IMR-90 (cell line): ENCODE measurements at regions not wholly inside any gene's neighbourhood (a gene's known extent, or its start where the extent isn't known, plus 50 kb on each side); places are given as distances from the start of the nearest gene placed in this dataset.

ENCODE experiments used
- ATAC-seq: fragments of 200-7000 bp; cut with Tn5 transposase; 2 replicates; pipeline ENCODE4 v1.9.1; 2020; ENCODE audit warnings: low read depth, mild to moderate bottlenecking, moderate library complexity
- BruUV-seq: library from RNA; stranded (reverse); fragments of 400-500 nt; replicated peaks from 2 replicates; lab custom pipeline; 2021; lab: Mats Ljungman, UMichigan
- CTCF ChIA-PET: fragments of 300-600 bp; formaldehyde crosslinking; extraction: SDS; loops from one replicate; lab custom pipeline; 2021; ENCODE audit warnings: antibody characterized with exemption; lab: Yijun Ruan, JAX
- POLR2A ChIA-PET: fragments of 300-600 bp; sonication (Branson Sonifier 250); formaldehyde crosslinking; loops from one replicate; lab custom pipeline; 2022; ENCODE audit warnings: antibody characterized with exemption; ENCODE audit not compliant: unreplicated experiment; lab: Charles Lee
- DNase-seq: peaks from one replicate; pipeline ENCODE4 v3.0.0; 2013
- H2AFZ ChIP-seq: replicated peaks from 2 replicates; pipeline ENCODE3; 2013; ENCODE audit warnings: low read length, mild to moderate bottlenecking; ENCODE audit not compliant: poor library complexity
- H2AK5ac ChIP-seq: 2 replicates; pipeline ENCODE4 v1.6.1; 2013; ENCODE audit warnings: low read depth, low read length, inconsistent platforms
- H2AK9ac ChIP-seq: replicated peaks from 2 replicates; pipeline ENCODE3; 2013; ENCODE audit warnings: mild to moderate bottlenecking, low read depth, low read length, moderate library complexity; ENCODE audit not compliant: poor library complexity
- H2BK120ac ChIP-seq: 2 replicates; pipeline ENCODE4 v1.6.1; 2013; ENCODE audit warnings: low read depth, low read length, inconsistent platforms
- H2BK15ac ChIP-seq: 3 replicates; pipeline ENCODE4 v1.6.1; 2013; ENCODE audit warnings: low read depth, low read length, inconsistent platforms
- H2BK20ac ChIP-seq: 2 replicates; pipeline ENCODE4 v1.6.1; 2013; ENCODE audit warnings: low read depth, mild to moderate bottlenecking, inconsistent platforms, low read length, moderate library complexity
- H2BK5ac ChIP-seq: 2 replicates; pipeline ENCODE4 v1.6.1; 2013; ENCODE audit warnings: mild to moderate bottlenecking, low read depth, low read length, inconsistent platforms; ENCODE audit not compliant: poor library complexity, severe bottlenecking
- H3K14ac ChIP-seq: replicated peaks from 2 replicates; pipeline ENCODE4 v1.6.1; 2013; ENCODE audit warnings: low read depth, low read length, inconsistent platforms
- H3K18ac ChIP-seq: 2 replicates; pipeline ENCODE4 v1.6.1; 2013; ENCODE audit warnings: low read depth, low read length, control low read depth
- H3K23ac ChIP-seq: 2 replicates; pipeline ENCODE4 v1.6.1; 2013; ENCODE audit warnings: low read depth, low read length, inconsistent platforms
- H3K27ac ChIP-seq: 2 replicates; pipeline ENCODE4 v1.5.1; 2013; ENCODE audit warnings: mild to moderate bottlenecking, control low read depth, low read length; ENCODE audit not compliant: insufficient read depth
- H3K27me3 ChIP-seq: 2 replicates; pipeline ENCODE4 v1.6.1; 2013; ENCODE audit warnings: low read length; ENCODE audit not compliant: control insufficient read depth, insufficient read depth
- H3K36me3 ChIP-seq: 2 replicates; pipeline ENCODE4 v1.6.1; 2013; ENCODE audit warnings: low read length, mixed read lengths; ENCODE audit not compliant: control insufficient read depth, insufficient read depth
- H3K4ac ChIP-seq: 2 replicates; pipeline ENCODE4 v1.6.1; 2013; ENCODE audit warnings: low read depth, low read length, inconsistent platforms
- H3K4me1 ChIP-seq: 2 replicates; pipeline ENCODE4 v1.6.1; 2013; ENCODE audit warnings: low read length, mixed read lengths; ENCODE audit not compliant: control insufficient read depth, insufficient read depth
- H3K4me2 ChIP-seq: 2 replicates; pipeline ENCODE4 v1.6.1; 2013; ENCODE audit warnings: low read depth, mild to moderate bottlenecking, control low read depth, low read length, moderate library complexity
- H3K4me3 ChIP-seq: 2 replicates; pipeline ENCODE4 v1.5.1; 2013; ENCODE audit warnings: low read depth, mild to moderate bottlenecking, control low read depth, low read length, moderate library complexity; ENCODE audit not compliant: insufficient read depth
- H3K56ac ChIP-seq: 2 replicates; pipeline ENCODE4 v1.6.1; 2013; ENCODE audit warnings: low read length, inconsistent platforms; ENCODE audit not compliant: insufficient read depth; ENCODE audit errors: extremely low read depth
- H3K79me1 ChIP-seq, 2 experiments: 2 replicates each; pipeline ENCODE4 v1.6.1; 2013; ENCODE audit warnings: low read length in 2 of 2, inconsistent platforms in 1 of 2, low read depth in 1 of 2
- H3K9ac ChIP-seq: 2 replicates; pipeline ENCODE4 v1.6.1; 2013; ENCODE audit warnings: low read depth, low read length, control low read depth
- H3K9me1 ChIP-seq: 2 replicates; pipeline ENCODE4 v1.6.1; 2013; ENCODE audit warnings: low read length, inconsistent platforms; ENCODE audit not compliant: insufficient read depth
- H3K9me3 ChIP-seq: 2 replicates; pipeline ENCODE4 v1.6.1; 2013; ENCODE audit warnings: low read length; ENCODE audit not compliant: control insufficient read depth, insufficient read depth
- H4K20me1 ChIP-seq: 2 replicates; pipeline ENCODE4 v1.6.1; 2013; ENCODE audit warnings: low read length, inconsistent platforms; ENCODE audit not compliant: insufficient read depth
- H4K5ac ChIP-seq: 2 replicates; pipeline ENCODE4 v1.6.1; 2013; ENCODE audit warnings: mild to moderate bottlenecking, low read depth, low read length, control low read depth
- H4K8ac ChIP-seq, 2 experiments: 2 replicates each; pipeline ENCODE4 v1.6.1; 2013; ENCODE audit warnings: low read depth in 2 of 2, low read length in 2 of 2, control low read depth in 1 of 2, inconsistent platforms in 1 of 2
- H4K91ac ChIP-seq: 2 replicates; pipeline ENCODE4 v1.6.1; 2013; ENCODE audit warnings: low read depth, low read length, inconsistent platforms; ENCODE audit not compliant: insufficient read depth
- BHLHE40 ChIP-seq: fragments of 150-350 bp; IDR thresholded peaks from 2 replicates; pipeline ENCODE4 v1.6.1; 2016; ENCODE audit warnings: mild to moderate bottlenecking, low read depth, low read length
- MAFK ChIP-seq: IDR thresholded peaks from 2 replicates; pipeline ENCODE4 v1.6.1; 2012; ENCODE audit warnings: low read depth, low read length, improper control_type of control experiment
- MAZ ChIP-seq: IDR thresholded peaks from 2 replicates; pipeline ENCODE4 v1.6.1; 2012; ENCODE audit warnings: low read depth, mild to moderate bottlenecking, low read length, improper control_type of control experiment, moderate library complexity, borderline replicate concordance
- MXI1 ChIP-seq: IDR thresholded peaks from 2 replicates; pipeline ENCODE4 v1.6.1; 2012; ENCODE audit warnings: low read depth, mild to moderate bottlenecking, low read length, moderate library complexity, borderline replicate concordance
- NFE2L2 ChIP-seq: fragments of 150-350 bp; IDR thresholded peaks from 2 replicates; pipeline ENCODE4 v1.6.1; 2016; ENCODE audit warnings: low read depth, mild to moderate bottlenecking, low read length
- RCOR1 ChIP-seq: IDR thresholded peaks from 2 replicates; pipeline ENCODE4 v1.6.1; 2012; ENCODE audit warnings: mild to moderate bottlenecking, low read length, improper control_type of control experiment; ENCODE audit not compliant: insufficient replicate concordance
- RFX5 ChIP-seq: IDR thresholded peaks from 2 replicates; pipeline ENCODE4 v1.8.0; 2012; ENCODE audit warnings: low read depth, mild to moderate bottlenecking, low read length, moderate library complexity
- SMC3 ChIP-seq: fragments of 150-350 bp; IDR thresholded peaks from 2 replicates; pipeline ENCODE4 v1.6.1; 2016; ENCODE audit warnings: low read depth, mild to moderate bottlenecking, antibody characterized with exemption, low read length, moderate library complexity
- WGBS, 2 experiments: methylation state at CpG; one replicate each; pipeline versions ENCODE4 v1.1.5 to v1.1.7; 2013; ENCODE audit warnings: missing lambda C conversion rate in 2 of 2; ENCODE audit not compliant: insufficient read length in 1 of 2; ENCODE audit errors: extremely low coverage in 2 of 2; 5-methylcytosine and 5-hydroxymethylcytosine counted together
- dilution Hi-C: fragments of 300-500 bp; cut with HindIII; formaldehyde crosslinking; loops from one replicate; pipeline ENCODE4 v1.14.3; 2018; ENCODE audit warnings: low sequenced_read_pairs; ENCODE audit not compliant: unreplicated experiment
- in situ Hi-C: fragments of 300-500 bp; cut with MboI; formaldehyde crosslinking; loops from 3 replicates; pipeline ENCODE4 v1.14.3; 2019; ENCODE audit warnings: low sequenced_read_pairs, inconsistent platforms, mixed read lengths
- intact Hi-C: fragments of 100-400 bp; cut with micrococcal nuclease; formaldehyde crosslinking; loops from 2 replicates; pipeline ENCODE4 v1.10.0; 2022
- TF ChIP-seq, protein P1 (sequence below): conservative IDR thresholded peaks from 2 replicates; pipeline ENCODE4 v1.5.1; 2012; ENCODE audit warnings: mild to moderate bottlenecking, low read depth, low read length, improper control_type of control experiment

DNA sequence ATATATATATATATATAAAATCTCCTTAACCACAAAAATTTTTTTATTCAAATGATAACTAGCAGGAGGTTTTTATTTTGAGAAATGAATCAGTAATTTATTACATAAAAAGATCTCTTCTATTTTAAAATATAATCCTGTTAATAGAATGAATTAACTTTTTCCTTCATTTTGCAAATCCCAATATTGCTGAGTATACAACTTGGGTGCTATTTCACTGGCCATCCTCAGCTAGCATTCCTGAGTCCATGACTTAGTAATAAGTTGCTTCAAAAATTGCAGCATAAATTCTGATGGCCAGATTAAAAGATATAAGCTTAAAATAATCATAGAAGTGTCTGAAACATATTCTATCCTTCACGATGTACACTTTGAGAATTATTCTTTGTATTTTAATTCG is 155.6 kb downstream of the FSIP2 start:
- CTCF ChIA-PET = interaction anchor here (0.7 kb wide), 1 partner anchor 155 kb away, joined by 4 read pairs; no protein-coding TSS in a partner anchor
- POLR2A ChIA-PET = no interaction called here
- Histone ChIP-seq H4K8ac (no peak overlapping the region), H3K4ac (no peak overlapping the region), H3K23ac (no peak overlapping the region), H4K20me1 (no peaks in the 10 kb centered on the region), H2AK9ac (no peak overlapping the region), H3K4me2 (no peak overlapping the region), H2BK15ac (no peak overlapping the region), H3K18ac (no peak overlapping the region), H4K91ac (no peak overlapping the region), H2BK5ac (no peak overlapping the region), H3K36me3 (no peaks in the 10 kb centered on the region), H3K9ac (no peak overlapping the region), H2BK120ac (no peak overlapping the region), H3K9me3 (0 out of 2 replicates have a peak, but pooled peaks cover 2% of the 10 kb centered on the region), H3K79me1 (no peaks in the 10 kb centered on the region), H2AFZ (no peak overlapping the region), H3K27ac (no peak overlapping the region), H2AK5ac (no peak overlapping the region), H3K4me3 (no peak overlapping the region), H3K56ac (no peak overlapping the region), H3K9me1 (no peaks in the 10 kb centered on the region), H3K4me1 (no peaks in the 10 kb centered on the region), H3K27me3 (no peaks in the 10 kb centered on the region), H2BK20ac (no peak overlapping the region), H4K5ac (no peak overlapping the region), H3K14ac (no peak overlapping the region)
- in situ Hi-C loops (no loop called here), dilution Hi-C loops (no loop called here), intact Hi-C loops (no loop called here)
- ATAC-seq (no peak), DNase-seq (no peak)
- TF ChIP-seq, protein P1, sequence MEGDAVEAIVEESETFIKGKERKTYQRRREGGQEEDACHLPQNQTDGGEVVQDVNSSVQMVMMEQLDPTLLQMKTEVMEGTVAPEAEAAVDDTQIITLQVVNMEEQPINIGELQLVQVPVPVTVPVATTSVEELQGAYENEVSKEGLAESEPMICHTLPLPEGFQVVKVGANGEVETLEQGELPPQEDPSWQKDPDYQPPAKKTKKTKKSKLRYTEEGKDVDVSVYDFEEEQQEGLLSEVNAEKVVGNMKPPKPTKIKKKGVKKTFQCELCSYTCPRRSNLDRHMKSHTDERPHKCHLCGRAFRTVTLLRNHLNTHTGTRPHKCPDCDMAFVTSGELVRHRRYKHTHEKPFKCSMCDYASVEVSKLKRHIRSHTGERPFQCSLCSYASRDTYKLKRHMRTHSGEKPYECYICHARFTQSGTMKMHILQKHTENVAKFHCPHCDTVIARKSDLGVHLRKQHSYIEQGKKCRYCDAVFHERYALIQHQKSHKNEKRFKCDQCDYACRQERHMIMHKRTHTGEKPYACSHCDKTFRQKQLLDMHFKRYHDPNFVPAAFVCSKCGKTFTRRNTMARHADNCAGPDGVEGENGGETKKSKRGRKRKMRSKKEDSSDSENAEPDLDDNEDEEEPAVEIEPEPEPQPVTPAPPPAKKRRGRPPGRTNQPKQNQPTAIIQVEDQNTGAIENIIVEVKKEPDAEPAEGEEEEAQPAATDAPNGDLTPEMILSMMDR = no peak
- TF ChIP-seq SMC3 (no peak), RFX5 (no peak), BHLHE40 (no peak), NFE2L2 (no peak), MAFK (no peak; the same call in 1 of the 2 replicates), RCOR1 (no peak), MXI1 (no peak), MAZ (no peak)
- WGBS, 2 experiments = no CpG with 5 or more reads among the region's 2 CpGs
- BruUV-seq = no TSS peak
